Endodermal cell (in vitro differentiated cells): ENCODE measurements at regions not wholly inside any gene's neighbourhood (a gene's known extent, or its start where the extent isn't known, plus 50 kb on each side); places are given as distances from the start of the nearest gene placed in this dataset.

Source experiments
- DNase-seq: peaks from one replicate; pipeline ENCODE4 v3.0.0-alpha.2; 2017
- H3K27ac ChIP-seq: 2 replicates; pipeline ENCODE4 v1.5.1; 2013; ENCODE audit warnings: mild to moderate bottlenecking, low read depth, low read length, moderate library complexity
- H3K27me3 ChIP-seq: 2 replicates; pipeline ENCODE4 v1.6.1; 2013; ENCODE audit warnings: mild to moderate bottlenecking, low read length, moderate library complexity; ENCODE audit not compliant: insufficient read depth, control insufficient read depth, poor library complexity, severe bottlenecking
- H3K36me3 ChIP-seq: 2 replicates; pipeline ENCODE4 v1.7.0; 2013; ENCODE audit warnings: mild to moderate bottlenecking, low read length, moderate library complexity; ENCODE audit not compliant: control insufficient read depth, insufficient read depth
- H3K4me1 ChIP-seq: one replicate; pipeline ENCODE4 v1.7.0; 2013; ENCODE audit warnings: low read length; ENCODE audit not compliant: control insufficient read depth, insufficient read depth
- H3K4me3 ChIP-seq: 2 replicates; pipeline ENCODE4 v1.5.1; 2013; ENCODE audit warnings: mild to moderate bottlenecking, low read length, moderate library complexity
- H3K9ac ChIP-seq: 2 replicates; pipeline ENCODE4 v1.6.1; 2013; ENCODE audit warnings: mild to moderate bottlenecking, low read length, moderate library complexity; ENCODE audit not compliant: poor library complexity, severe bottlenecking; ENCODE audit errors: extremely low read depth
- H3K9me3 ChIP-seq: 2 replicates; pipeline ENCODE4 v1.6.1; 2013; ENCODE audit warnings: mild to moderate bottlenecking, low read length, moderate library complexity; ENCODE audit not compliant: control insufficient read depth
- H3K27ac Mint-ChIP-seq: 2 replicates; pipeline ENCODE4 v1.8.0; 2020; ENCODE audit warnings: mixed read lengths
- H3K27me3 Mint-ChIP-seq: 2 replicates; pipeline ENCODE4 v1.8.0; 2021; ENCODE audit warnings: mild to moderate bottlenecking, mixed read lengths; ENCODE audit not compliant: insufficient read depth
- H3K36me3 Mint-ChIP-seq: 2 replicates; pipeline ENCODE4 v1.8.0; 2020; ENCODE audit warnings: low read depth, mixed read lengths
- H3K4me1 Mint-ChIP-seq: 2 replicates; pipeline ENCODE4 v1.8.0; 2020; ENCODE audit warnings: mixed read lengths
- H3K4me3 Mint-ChIP-seq: 2 replicates; pipeline ENCODE4 v1.8.0; 2020; ENCODE audit warnings: mild to moderate bottlenecking, moderate library complexity, mixed read lengths
- H3K9me3 Mint-ChIP-seq: 2 replicates; pipeline ENCODE4 v1.8.0; 2020; ENCODE audit warnings: mild to moderate bottlenecking, mixed read lengths
- WGBS, 2 experiments: methylation state at CpG; one replicate each; pipeline versions ENCODE4 v1.1.5 to v1.1.7; 2013; ENCODE audit warnings: missing lambda C conversion rate in 2 of 2, mixed read lengths in 1 of 2; ENCODE audit not compliant: insufficient coverage in 1 of 2, insufficient read length in 1 of 2; 5-methylcytosine and 5-hydroxymethylcytosine counted together
- TF ChIP-seq, protein P1 (sequence below): fragments of 200-600 bp; sonication (generic); conservative IDR thresholded peaks from 2 replicates; pipeline ENCODE4 v1.5.0; 2021; ENCODE audit warnings: antibody characterized with exemption, mild to moderate bottlenecking

DNA sequence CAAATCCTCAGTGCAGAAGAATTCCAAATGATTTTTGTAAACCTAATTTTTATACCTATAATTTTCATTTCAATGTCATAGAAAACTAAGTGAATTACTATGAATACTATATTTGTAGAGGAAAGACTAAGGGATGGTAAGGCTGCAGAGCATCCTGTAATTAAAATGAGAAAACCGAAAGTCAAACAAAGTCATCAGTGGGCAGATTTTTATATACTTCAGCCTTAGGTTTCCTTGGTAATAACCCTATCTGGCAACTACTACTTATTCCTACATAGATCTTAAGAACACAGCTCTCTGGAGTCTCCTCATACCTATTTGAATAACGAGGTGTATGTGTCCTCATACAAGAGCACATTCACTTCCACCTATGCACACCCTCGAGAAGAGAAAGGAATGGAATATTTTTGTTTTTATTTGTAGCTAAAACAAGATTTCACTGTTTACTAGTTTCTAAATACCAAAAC, 117.9 kb upstream of the SGK1 start:
- TF ChIP-seq, protein P1, sequence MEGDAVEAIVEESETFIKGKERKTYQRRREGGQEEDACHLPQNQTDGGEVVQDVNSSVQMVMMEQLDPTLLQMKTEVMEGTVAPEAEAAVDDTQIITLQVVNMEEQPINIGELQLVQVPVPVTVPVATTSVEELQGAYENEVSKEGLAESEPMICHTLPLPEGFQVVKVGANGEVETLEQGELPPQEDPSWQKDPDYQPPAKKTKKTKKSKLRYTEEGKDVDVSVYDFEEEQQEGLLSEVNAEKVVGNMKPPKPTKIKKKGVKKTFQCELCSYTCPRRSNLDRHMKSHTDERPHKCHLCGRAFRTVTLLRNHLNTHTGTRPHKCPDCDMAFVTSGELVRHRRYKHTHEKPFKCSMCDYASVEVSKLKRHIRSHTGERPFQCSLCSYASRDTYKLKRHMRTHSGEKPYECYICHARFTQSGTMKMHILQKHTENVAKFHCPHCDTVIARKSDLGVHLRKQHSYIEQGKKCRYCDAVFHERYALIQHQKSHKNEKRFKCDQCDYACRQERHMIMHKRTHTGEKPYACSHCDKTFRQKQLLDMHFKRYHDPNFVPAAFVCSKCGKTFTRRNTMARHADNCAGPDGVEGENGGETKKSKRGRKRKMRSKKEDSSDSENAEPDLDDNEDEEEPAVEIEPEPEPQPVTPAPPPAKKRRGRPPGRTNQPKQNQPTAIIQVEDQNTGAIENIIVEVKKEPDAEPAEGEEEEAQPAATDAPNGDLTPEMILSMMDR: no peak
- 70 to 89% methylated on average over 2 of the region's 3 CpGs for WGBS, 2 experiments
- Mint-ChIP-seq H3K36me3 (no peaks in the 10 kb centered on the region), H3K27me3 (no peaks in the 10 kb centered on the region), H3K4me1 (no peaks in the 10 kb centered on the region), H3K9me3 (no peaks in the 10 kb centered on the region), H3K4me3 (no peak overlapping the region), H3K27ac (no peak overlapping the region)
- Histone ChIP-seq H3K27me3 (no peaks in the 10 kb centered on the region), H3K4me3 (no peak overlapping the region), H3K36me3 (no peaks in the 10 kb centered on the region), H3K9me3 (no peaks in the 10 kb centered on the region), H3K27ac (no peak overlapping the region), H3K9ac (no peak overlapping the region), H3K4me1 (no peaks in the 10 kb centered on the region)
- no peak for DNase-seq

DNA sequence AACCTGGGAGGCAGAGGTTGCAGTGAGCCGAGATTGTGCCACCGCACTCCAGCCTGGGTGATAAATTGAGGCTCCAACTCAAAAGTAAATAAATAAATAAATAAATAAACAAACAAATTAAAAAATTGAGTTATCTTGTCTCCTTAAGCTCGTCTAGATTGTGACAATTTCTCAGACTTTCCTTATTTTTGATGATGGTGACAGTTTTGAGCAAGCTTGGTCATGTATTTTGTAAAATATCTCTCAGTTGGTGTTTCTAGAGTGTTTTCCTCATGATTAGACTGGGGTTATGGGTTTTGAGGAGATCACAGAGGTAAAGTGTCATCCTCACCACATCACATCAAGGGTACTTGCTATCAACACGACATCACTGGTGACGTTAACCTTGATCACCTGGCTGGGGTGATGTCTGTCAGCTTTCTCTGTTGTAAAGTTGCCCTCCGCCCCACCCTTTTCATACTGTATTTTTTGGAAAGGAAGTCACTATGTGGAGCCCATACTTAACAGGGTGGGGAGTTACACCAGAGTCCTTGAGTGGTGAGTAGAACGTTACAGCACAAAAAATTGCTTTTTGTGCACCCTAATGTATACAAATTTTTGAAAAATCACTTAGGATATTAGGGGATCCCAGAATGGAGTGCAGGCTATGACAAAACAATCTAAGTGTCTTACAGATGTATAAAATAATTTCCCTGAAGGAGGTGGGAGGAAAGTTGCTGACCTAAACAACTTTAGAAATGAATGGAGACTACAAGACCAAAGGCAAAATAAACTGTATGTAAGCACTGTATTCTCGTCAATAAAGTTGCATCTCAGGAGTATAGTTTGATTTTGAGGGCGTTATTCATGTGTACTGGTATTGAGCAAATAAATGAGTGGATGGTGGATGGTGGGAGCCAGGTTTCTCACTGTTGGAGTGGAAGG, 116.4 kb upstream of the SGK1 start:
- 93 to 94% methylated on average over 3 to 9 of the region's 9 CpGs for WGBS, 2 experiments
- H3K9me3 ChIP-seq: no peaks in the 10 kb centered on the region
- H3K27me3 ChIP-seq: no peaks in the 10 kb centered on the region
- TF ChIP-seq, protein P1: no peak
- H3K27me3 Mint-ChIP-seq: no peaks in the 10 kb centered on the region
- H3K36me3 Mint-ChIP-seq: no peaks in the 10 kb centered on the region
- H3K4me1 ChIP-seq: no peaks in the 10 kb centered on the region
- no peaks in the 10 kb centered on the region for H3K9me3 Mint-ChIP-seq
- no peak overlapping the region for H3K4me3 Mint-ChIP-seq
- no peak overlapping the region for H3K9ac ChIP-seq
- H3K27ac ChIP-seq: no peak overlapping the region
- no peaks in the 10 kb centered on the region for H3K4me1 Mint-ChIP-seq
- H3K27ac Mint-ChIP-seq: no peak overlapping the region
- no peak for DNase-seq
- no peaks in the 10 kb centered on the region for H3K36me3 ChIP-seq
- H3K4me3 ChIP-seq: no peak overlapping the region

DNA sequence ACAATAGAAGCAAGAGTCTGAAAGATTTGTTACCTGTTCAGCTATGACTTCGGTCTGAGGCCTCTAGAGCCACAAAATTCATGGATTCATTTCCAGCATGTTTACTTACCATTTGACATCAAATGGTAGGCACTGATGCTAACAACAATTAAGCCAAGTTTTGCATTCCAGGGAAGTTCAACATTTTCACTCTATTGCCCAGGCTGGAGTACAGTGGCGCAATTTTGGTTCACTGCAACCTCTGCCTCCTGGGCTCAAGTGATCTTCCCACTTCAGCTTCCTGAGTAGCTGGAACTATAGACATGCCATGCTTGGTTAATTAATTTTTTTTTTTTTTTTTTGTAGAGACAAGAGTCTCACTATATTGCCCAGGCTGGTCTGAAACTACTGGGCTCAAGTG, 114.1 kb upstream of the SGK1 start:
- no peaks in the 10 kb centered on the region for H3K4me1 Mint-ChIP-seq
- Histone ChIP-seq H3K4me3 (no peak overlapping the region), H3K27ac (no peak overlapping the region), H3K27me3 (no peaks in the 10 kb centered on the region), H3K4me1 (no peaks in the 10 kb centered on the region), H3K9me3 (no peaks in the 10 kb centered on the region), H3K9ac (no peak overlapping the region), H3K36me3 (no peaks in the 10 kb centered on the region)
- no peaks in the 10 kb centered on the region for H3K36me3 Mint-ChIP-seq
- no peak for DNase-seq
- H3K27ac Mint-ChIP-seq: no peak overlapping the region
- H3K4me3 Mint-ChIP-seq: no peak overlapping the region
- H3K27me3 Mint-ChIP-seq: no peaks in the 10 kb centered on the region
- TF ChIP-seq, protein P1: no peak
- H3K9me3 Mint-ChIP-seq: no peaks in the 10 kb centered on the region
- 84 to 92% methylated on average over 2 of the region's 2 CpGs for WGBS, 2 experiments
